ENCODE measurements at regions not wholly inside any gene's neighbourhood (a gene's known extent, or its start where the extent isn't known, plus 50 kb on each side); places are given as distances from the start of the nearest gene placed in this dataset.

GRCh38 chr2:78532762-78533379 is 492.6 kb upstream of the REG3G start:
- no peaks in the 10 kb centered on the region for H3K36me3 Mint-ChIP-seq
- no peaks in the 10 kb centered on the region for H3K27me3 Mint-ChIP-seq
- intact Hi-C loops (cut with micrococcal nuclease) = no loop called here
- H3K4me3 Mint-ChIP-seq = no peak overlapping the region
- POLR2A ChIA-PET = no interaction called here
- no peaks in the 10 kb centered on the region for H3K4me1 Mint-ChIP-seq (ENCODE audit: low read depth)
- no peak for DNase-seq
- H3K9me3 Mint-ChIP-seq = peaks cover 19% of the 10 kb centered on the region
- no peak overlapping the region for H3K27ac Mint-ChIP-seq
- CTCF ChIA-PET = no interaction called here

DNA sequence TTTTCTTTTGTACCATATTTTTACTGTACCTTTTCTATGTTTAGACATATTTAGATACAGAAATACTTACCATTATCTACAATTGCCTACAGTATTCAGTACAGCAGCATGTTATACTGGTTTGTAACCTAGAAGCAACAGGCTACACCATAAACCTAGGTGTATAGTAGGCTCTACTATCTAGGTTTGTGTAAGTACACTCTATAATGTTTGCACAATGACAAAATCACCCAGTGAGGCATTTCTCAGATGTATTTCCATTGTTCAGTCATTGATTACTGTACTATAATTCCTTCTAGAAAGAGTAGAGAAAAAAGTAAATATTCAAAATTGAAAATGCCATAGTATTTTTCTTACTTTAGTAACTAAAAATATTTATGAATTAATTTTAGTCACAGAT is 490.1 kb upstream of the REG3G start:
- ChIA-PET CTCF (no interaction called here), POLR2A (no interaction called here)
- no peaks in the 10 kb centered on the region for H3K36me3 Mint-ChIP-seq
- peaks cover 21% of the 10 kb centered on the region for H3K9me3 Mint-ChIP-seq
- intact Hi-C loops (cut with micrococcal nuclease) = no loop called here
- H3K27ac Mint-ChIP-seq = no peak overlapping the region
- no peaks in the 10 kb centered on the region for H3K27me3 Mint-ChIP-seq
- H3K4me3 Mint-ChIP-seq = no peak overlapping the region
- H3K4me1 Mint-ChIP-seq (ENCODE audit: low read depth) = no peaks in the 10 kb centered on the region
- DNase-seq = no peak

GRCh38 chr2:78538322-78538721 is 487.2 kb upstream of the REG3G start:
- H3K9me3 Mint-ChIP-seq = peaks cover 22% of the 10 kb centered on the region

GRCh38 chr2:78540255-78540654 is 485.2 kb upstream of the REG3G start:
- no peak for DNase-seq
- Mint-ChIP-seq H3K4me1 (ENCODE audit: low read depth) (no peaks in the 10 kb centered on the region), H3K36me3 (no peaks in the 10 kb centered on the region), H3K4me3 (no peak overlapping the region), H3K27ac (no peak overlapping the region), H3K27me3 (no peaks in the 10 kb centered on the region), H3K9me3 (peaks cover 23% of the 10 kb centered on the region)
- POLR2A ChIA-PET = no interaction called here
- intact Hi-C loops (cut with micrococcal nuclease) = no loop called here
- CTCF ChIA-PET = no interaction called here

More at GRCh38 chr2:78538322-78538721, 487.2 kb upstream of the REG3G start:
- DNase-seq = no peak
- H3K4me1 Mint-ChIP-seq (ENCODE audit: low read depth) = no peaks in the 10 kb centered on the region
- no peak overlapping the region for H3K27ac Mint-ChIP-seq
- intact Hi-C loops (cut with micrococcal nuclease) = no loop called here
- CTCF ChIA-PET = no interaction called here
- H3K27me3 Mint-ChIP-seq = no peaks in the 10 kb centered on the region
- no peaks in the 10 kb centered on the region for H3K36me3 Mint-ChIP-seq
- POLR2A ChIA-PET = no interaction called here
- H3K4me3 Mint-ChIP-seq = no peak overlapping the region

DNA sequence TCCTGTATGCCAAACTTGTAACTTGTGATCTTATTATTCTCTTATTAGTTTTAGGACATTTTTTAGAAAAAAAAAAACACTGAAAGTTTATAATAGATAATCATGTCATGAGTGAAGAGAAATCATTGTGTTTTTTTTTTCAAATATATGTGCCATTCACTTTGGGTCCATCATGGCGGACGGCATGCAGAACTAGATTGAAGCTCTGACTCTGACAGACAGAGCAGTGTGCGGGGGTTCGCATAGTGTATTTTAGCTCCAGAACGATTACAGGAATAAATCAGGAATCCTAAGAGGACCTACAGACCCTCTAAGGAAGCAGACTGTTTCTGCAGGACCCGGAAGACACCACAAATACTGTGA is 484.4 kb upstream of the REG3G start:
- Mint-ChIP-seq H3K4me1 (ENCODE audit: low read depth) (no peaks in the 10 kb centered on the region), H3K27me3 (no peaks in the 10 kb centered on the region), H3K27ac (no peak overlapping the region), H3K36me3 (no peaks in the 10 kb centered on the region), H3K4me3 (no peak overlapping the region), H3K9me3 (peaks cover 30% of the 10 kb centered on the region)
- CTCF ChIA-PET = no interaction called here
- POLR2A ChIA-PET = no interaction called here
- intact Hi-C loops (cut with micrococcal nuclease) = no loop called here
- DNase-seq = no peak

DNA sequence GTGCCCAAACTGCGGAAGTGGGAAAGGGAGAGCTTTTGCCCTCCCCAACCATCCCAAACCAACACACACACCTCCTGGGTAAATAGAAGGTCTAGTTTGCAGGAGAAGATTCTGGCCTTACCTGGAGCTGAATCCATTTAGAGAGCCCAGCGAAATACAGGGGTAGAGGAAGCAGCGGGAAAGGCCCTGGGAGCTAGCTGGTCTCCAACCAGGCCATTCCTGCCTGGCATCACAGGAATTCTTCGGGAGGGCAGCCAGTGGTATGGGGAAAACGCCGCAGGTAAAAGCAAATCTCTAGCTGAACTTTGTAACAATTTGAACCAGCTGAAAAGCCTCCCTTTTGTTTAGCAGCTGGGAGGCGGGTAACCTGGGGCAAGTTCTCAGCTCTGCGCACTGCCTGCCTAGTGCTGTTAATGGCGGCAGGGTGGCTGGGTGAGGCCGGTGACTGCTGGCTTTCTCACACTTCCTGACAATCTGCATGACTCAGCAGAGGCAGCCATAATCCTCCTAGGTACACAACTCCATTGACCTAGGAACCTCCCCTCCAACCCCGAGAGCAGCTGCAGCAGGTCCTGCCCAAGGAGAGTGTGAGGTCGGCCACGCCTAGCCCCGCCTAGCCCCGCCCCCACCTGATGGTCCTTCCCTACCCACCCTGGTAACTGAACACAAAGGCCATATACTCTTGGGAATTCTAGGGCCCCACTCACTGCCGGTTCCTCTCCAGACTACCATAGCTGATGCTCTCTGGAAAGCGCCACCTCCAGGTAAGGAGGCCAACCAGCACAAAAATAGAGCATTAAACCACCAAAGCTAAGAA is 483.8 kb upstream of the REG3G start:
- DNase-seq = no peak
- H3K4me1 Mint-ChIP-seq (ENCODE audit: low read depth) = no peaks in the 10 kb centered on the region
- peaks cover 33% of the 10 kb centered on the region for H3K9me3 Mint-ChIP-seq
- CTCF ChIA-PET = no interaction called here
- H3K36me3 Mint-ChIP-seq = no peaks in the 10 kb centered on the region
- intact Hi-C loops (cut with micrococcal nuclease) = no loop called here
- no peaks in the 10 kb centered on the region for H3K27me3 Mint-ChIP-seq
- H3K27ac Mint-ChIP-seq = no peak overlapping the region
- POLR2A ChIA-PET = no interaction called here
- H3K4me3 Mint-ChIP-seq = no peak overlapping the region

GRCh38 chr2:78546843-78547242 is 478.7 kb upstream of the REG3G start:
- Mint-ChIP-seq H3K27ac (no peak overlapping the region), H3K27me3 (no peaks in the 10 kb centered on the region), H3K36me3 (no peaks in the 10 kb centered on the region), H3K4me3 (no peak overlapping the region), H3K4me1 (ENCODE audit: low read depth) (no peaks in the 10 kb centered on the region), H3K9me3 (peaks cover 32% of the 10 kb centered on the region)
- ChIA-PET POLR2A (no interaction called here), CTCF (no interaction called here)
- DNase-seq = no peak
- intact Hi-C loops (cut with micrococcal nuclease) = no loop called here

- POLR2A ChIA-PET = no interaction called here
- Mint-ChIP-seq H3K4me1 (ENCODE audit: low read depth) (no peaks in the 10 kb centered on the region), H3K9me3 (peaks cover 32% of the 10 kb centered on the region), H3K36me3 (no peaks in the 10 kb centered on the region), H3K27me3 (no peaks in the 10 kb centered on the region), H3K4me3 (no peak overlapping the region), H3K27ac (no peak overlapping the region)
- DNase-seq = no peak
- CTCF ChIA-PET = no interaction called here
- intact Hi-C loops (cut with micrococcal nuclease) = no loop called here
These were observed 475.7 kb upstream of the REG3G start for GRCh38 chr2:78549766-78550165.

DNA sequence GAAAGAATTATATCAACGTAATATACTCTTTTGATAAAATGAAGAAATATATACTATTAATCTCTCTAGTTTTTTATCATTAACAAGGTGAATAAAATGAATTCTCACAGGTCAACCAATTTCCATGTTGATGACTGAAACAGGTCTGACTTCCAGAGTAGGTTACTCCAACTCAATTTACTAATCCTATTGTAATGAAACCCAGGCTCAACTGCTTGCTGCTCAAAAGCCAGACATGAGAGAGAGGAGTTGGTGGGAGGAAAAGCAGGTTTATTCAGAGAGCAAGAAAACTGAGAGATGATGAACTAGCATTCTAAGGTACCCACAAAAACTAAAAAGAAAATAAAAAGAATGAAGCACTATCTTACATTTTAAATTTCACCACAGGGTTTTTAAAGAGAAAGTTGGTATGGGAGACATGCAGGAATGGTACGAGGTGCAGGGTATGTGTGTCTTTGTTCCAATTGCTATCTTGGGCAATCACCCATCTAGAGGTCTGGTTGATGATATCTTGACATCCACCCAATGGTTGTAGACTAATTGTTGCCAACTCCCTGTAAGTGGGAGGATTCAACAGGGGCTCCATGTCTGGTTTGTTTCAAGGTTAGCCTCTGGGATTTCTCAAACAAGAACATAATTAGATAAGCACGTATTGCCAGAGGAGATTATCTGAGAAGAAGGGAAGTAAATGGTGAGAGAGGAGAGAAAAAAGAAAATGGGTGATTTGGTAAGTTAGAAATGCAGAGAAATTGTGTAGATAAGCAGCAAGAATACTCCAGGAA is 471.4 kb upstream of the REG3G start:
- CTCF ChIA-PET = no interaction called here
- POLR2A ChIA-PET = no interaction called here
- Mint-ChIP-seq H3K9me3 (peaks cover 25% of the 10 kb centered on the region), H3K4me1 (ENCODE audit: low read depth) (no peaks in the 10 kb centered on the region), H3K27me3 (no peaks in the 10 kb centered on the region), H3K36me3 (no peaks in the 10 kb centered on the region), H3K27ac (no peak overlapping the region), H3K4me3 (no peak overlapping the region)
- intact Hi-C loops (cut with micrococcal nuclease) = no loop called here
- no peak for DNase-seq

GRCh38 chr2:78561876-78562275 is 463.6 kb upstream of the REG3G start:
- Mint-ChIP-seq H3K27ac (no peak overlapping the region), H3K4me3 (no peak overlapping the region), H3K4me1 (ENCODE audit: low read depth) (no peaks in the 10 kb centered on the region), H3K36me3 (no peaks in the 10 kb centered on the region), H3K9me3 (peaks cover 22% of the 10 kb centered on the region), H3K27me3 (no peaks in the 10 kb centered on the region)
- CTCF ChIA-PET = no interaction called here
- POLR2A ChIA-PET = no interaction called here
- no peak for DNase-seq
- intact Hi-C loops (cut with micrococcal nuclease) = no loop called here

DNA sequence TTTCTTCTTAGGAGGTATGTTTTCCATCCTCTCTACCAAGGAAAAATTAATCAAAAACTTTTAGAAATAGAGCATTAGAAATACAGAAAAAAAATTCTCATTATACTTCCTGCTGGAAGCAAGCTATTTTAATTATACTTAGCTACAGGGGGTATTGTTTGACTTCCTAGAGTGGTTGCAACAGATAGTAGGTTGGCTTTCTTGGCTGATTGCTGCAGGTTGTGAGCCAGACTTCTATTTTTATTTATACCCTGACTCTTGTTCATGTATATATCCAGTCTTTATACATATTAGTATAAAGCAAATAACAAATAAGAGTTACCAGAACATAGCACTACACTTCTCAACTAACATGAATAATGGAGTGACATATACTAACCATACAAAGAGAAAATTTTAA is 460.8 kb upstream of the REG3G start:
- Mint-ChIP-seq H3K9me3 (peaks cover 29% of the 10 kb centered on the region), H3K27me3 (no peaks in the 10 kb centered on the region), H3K27ac (no peak overlapping the region), H3K4me3 (no peak overlapping the region), H3K4me1 (ENCODE audit: low read depth) (no peaks in the 10 kb centered on the region), H3K36me3 (no peaks in the 10 kb centered on the region)
- intact Hi-C loops (cut with micrococcal nuclease) = no loop called here
- DNase-seq = no peak
- POLR2A ChIA-PET = no interaction called here
- CTCF ChIA-PET = no interaction called here

- Mint-ChIP-seq H3K4me3 (no peak overlapping the region), H3K36me3 (no peaks in the 10 kb centered on the region), H3K4me1 (ENCODE audit: low read depth) (no peaks in the 10 kb centered on the region), H3K27me3 (no peaks in the 10 kb centered on the region), H3K9me3 (peaks cover 37% of the 10 kb centered on the region), H3K27ac (no peak overlapping the region)
- ChIA-PET CTCF (no interaction called here), POLR2A (no interaction called here)
- DNase-seq = no peak
- intact Hi-C loops (cut with micrococcal nuclease) = no loop called here
These were observed 456.6 kb upstream of the REG3G start for GRCh38 chr2:78568782-78569373.

Data from activated CD4-positive, alpha-beta memory T cell treated with anti-CD3 and anti-CD28 coated beads for 36 hours (primary cell).